ENCODE measurements at regions not wholly inside any gene's neighbourhood (a gene's known extent, or its start where the extent isn't known, plus 50 kb on each side); places are given as distances from the start of the nearest gene placed in this dataset.
"Not testable (repeated sequence)": the region's sequence is repeated elsewhere in the genome, so short reads cannot be mapped to it uniquely, and the experiment has no call there.

- no peak for DNase-seq
Measured at GRCh38 chr6:137545073-137545472, 50.9 kb upstream of the OLIG3 start.

GRCh38 chr6:137547186-137547585 lies 53.0 kb upstream of the OLIG3 start:
- DNase-seq = no peak

DNA sequence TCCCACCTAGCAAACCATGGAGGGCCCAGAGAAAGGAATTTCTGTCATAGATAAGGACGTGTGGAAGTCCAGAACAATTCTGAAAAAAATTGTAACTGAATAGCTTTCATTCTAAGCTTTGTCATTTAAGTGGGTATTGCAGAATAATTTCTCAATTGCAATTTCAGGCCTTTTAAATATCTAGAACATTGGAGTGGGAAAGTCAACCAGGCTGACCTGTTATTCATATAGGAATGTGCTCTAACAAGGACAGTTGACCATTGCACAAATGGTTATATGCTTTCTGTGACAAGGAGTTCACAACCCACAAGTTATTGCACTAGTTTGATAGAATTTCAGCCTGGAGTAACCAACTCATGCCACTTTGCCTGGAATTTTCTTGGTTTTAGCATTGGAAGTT lies 53.4 kb upstream of the OLIG3 start:
- no peak for DNase-seq

GRCh38 chr6:137549106-137549505 lies 54.9 kb upstream of the OLIG3 start:
- no peak for DNase-seq

- no peak for DNase-seq
Measured at GRCh38 chr6:137550535-137550934, 56.3 kb upstream of the OLIG3 start.

GRCh38 chr6:137552146-137552545 lies 58.0 kb upstream of the OLIG3 start:
- no peak for DNase-seq

GRCh38 chr6:137552809-137553208 lies 58.6 kb upstream of the OLIG3 start:
- DNase-seq = no peak

DNA sequence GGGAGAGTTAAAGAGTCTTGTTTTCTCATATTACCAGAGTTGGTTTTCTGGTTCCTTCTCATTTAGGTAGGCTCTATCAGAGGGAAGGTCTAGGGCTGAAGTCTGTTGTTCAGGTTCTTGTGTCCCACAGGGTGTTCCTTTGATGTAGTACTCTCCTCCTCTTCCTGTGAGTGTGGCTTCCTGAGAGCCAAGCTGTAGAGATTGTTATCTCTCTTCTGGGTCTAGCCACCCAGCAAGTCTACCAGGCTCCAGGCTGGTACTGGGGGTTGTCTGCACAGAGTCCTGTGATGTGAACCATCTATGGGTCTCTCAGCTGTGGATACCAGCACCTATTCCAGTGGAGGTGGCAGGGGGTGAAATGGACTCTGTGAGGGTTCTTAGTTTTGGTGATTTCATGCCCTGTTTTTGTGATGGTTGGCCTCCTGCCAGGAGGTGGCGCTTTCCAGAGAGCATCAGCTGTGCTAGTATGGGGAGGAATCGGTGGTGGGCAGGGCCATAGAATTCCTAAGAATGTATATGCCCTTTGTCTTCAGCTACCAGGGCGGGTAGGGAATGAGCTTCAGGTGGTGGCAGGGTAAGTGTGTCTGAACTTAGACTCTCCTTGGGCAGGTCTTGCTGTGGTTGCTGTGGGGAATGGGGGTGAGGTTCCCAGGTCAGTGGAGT lies 65.5 kb upstream of the OLIG3 start:
- DNase-seq = not testable (repeated sequence)

- no peak for DNase-seq
Measured at GRCh38 chr6:137560184-137560563, 66.0 kb upstream of the OLIG3 start.

GRCh38 chr6:137568067-137568466 lies 73.9 kb upstream of the OLIG3 start:
- DNase-seq = no peak

- no peak for DNase-seq
Measured at GRCh38 chr6:137570393-137570792, 76.2 kb upstream of the OLIG3 start.

- DNase-seq = no peak
Measured at GRCh38 chr6:137571854-137572253, 77.7 kb upstream of the OLIG3 start.

DNA sequence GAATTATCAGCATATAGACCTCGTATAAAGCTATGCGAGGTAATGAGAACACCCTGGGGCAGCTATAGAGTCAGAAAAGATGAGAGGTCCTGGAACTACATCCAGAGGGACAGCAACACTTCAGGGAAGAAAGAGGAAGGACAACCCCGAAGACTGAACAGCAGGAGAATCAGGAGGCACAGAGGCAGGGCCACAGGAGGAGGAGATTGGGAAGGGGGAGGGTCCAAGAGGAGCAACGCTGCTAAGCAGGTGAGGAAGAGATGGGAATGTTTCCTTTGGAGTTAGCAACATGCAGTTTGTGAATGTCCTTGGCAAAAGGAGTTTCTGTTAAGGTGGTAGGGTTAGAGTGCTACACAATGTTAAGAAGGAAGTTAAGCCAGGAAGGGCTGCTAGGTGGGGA lies 79.5 kb upstream of the OLIG3 start:
- DNase-seq = no peak

GRCh38 chr6:137579612-137580011 lies 85.4 kb upstream of the OLIG3 start:
- DNase-seq = no peak

GRCh38 chr6:137581019-137581707 lies 87.0 kb upstream of the OLIG3 start:
- DNase-seq = no peak

DNA sequence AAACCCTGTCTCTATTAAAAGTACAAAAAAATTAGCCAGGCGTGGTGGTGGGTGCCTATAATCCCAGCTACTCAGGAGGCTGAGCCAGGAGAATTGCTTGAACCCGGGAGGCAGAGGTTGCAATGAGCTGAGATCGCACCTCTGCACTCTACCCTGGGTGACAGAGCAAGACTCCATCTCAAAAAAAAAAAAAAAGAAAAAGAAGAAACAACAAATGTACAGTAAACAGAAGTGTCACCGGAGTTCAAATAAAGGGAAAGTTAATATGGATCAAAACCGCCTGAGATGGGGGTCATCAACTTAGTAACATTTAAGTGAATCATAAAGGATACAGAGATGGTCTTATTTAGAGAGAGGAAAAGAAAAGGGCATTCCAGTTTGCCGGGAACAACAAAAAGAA lies 89.3 kb upstream of the OLIG3 start:
- DNase-seq = not testable (repeated sequence)

- DNase-seq = no peak
Measured at GRCh38 chr6:137588472-137588871, 94.3 kb upstream of the OLIG3 start.

GRCh38 chr6:137589067-137589848 lies 95.1 kb upstream of the OLIG3 start:
- no peak for DNase-seq

- no peak for DNase-seq
Measured at GRCh38 chr6:137590684-137591083, 96.5 kb upstream of the OLIG3 start.

DNA sequence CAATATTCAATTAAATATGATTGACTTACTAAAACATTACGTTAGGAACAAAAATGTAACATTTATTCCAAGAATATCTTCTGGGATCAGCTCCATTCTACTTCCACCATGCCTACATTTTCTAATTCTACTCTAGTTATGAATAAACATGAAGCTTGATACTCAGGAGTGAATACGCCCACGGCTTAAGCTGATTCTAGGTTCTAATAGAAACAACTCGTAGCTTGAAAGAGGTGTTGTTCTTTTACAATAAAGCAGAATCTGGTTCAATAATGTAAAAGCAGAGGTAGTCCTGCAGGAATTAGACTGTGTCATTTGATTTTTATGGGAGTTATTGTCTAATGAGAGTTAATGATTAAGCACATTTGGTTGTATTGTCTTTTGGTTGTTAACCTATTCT lies 107.3 kb upstream of the OLIG3 start:
- no peak for DNase-seq

DNA sequence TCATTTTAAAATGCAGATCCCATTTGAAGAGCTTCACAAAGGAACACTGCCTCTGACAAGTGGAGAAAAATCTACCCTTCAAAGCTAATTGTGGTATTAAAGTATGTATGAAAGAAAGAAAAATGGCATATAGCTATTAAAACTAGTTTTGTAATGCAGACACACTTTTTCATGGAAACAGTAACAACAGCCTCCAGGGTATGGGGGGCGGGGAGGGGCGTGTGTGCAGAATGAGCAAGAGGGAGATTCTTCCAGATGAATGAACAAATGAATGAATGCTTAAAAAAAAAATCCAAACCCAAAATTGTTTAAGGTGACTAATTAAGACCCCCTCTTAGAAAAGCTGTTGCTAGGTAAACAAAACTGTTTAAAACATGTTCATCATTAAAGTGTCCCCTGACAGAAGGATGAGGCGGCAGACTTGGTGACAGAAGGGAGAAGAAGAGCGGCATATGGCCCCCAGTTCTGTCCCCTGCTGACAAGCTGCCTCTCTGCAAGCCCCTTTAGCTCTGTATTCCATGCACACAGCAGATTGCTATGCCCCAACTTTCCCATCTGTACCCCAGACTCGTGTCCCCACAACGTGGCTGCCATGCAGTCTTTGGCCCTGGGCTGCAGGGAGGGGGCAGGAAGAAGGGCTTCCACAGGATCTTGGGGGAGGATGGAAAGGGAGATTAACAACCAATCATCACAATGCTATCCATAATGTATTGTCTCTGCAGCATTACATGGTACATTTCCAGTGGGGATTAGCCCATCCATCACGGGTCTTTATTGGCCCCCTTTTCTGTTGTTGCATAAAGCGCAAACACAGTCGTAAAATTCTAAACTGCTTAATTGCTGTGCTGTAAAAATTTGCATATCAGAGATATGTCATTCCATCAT lies 108.4 kb upstream of the OLIG3 start:
- no peak for DNase-seq

GRCh38 chr6:137610702-137611101 lies 116.5 kb upstream of the OLIG3 start:
- DNase-seq = no peak

DNA sequence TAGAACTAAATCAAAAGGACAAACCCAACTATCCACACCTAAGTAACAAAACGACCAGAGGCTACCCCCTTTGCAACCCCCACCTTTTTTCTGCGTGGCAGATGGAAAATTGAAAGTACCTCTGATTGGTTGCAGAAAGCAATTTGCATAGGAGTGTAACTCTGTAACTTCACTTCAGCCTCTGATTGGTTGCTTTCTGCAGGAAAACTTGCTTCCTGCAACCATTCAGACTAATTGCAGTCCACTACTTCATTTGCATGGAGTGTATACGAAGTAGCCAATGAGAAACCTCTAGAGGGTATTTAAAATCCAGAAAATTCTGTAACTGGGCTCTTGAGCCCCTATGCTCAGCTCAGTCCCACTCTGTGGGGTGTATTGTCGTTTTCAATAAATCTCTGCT lies 129.1 kb upstream of the OLIG3 start:
- DNase-seq = no peak

Data from hippocampal formation (tissue), 2 donors.